Heart left ventricle (tissue), 13 donors: ENCODE measurements at regions not wholly inside any gene's neighbourhood (a gene's known extent, or its start where the extent isn't known, plus 50 kb on each side); places are given as distances from the start of the nearest gene placed in this dataset.

ENCODE experiments used
- POLR2A ChIP-seq, 2 donors: fragments of 450-650 bp; IDR thresholded peaks; one replicate each; pipeline ENCODE4 v1.6.1; 2017; ENCODE audit warnings: antibody characterized with exemption in 2 of 2, mild to moderate bottlenecking in 2 of 2, moderate library complexity in 2 of 2
- TF ChIP-seq, protein P1 (sequence below), 12 donors: fragments of 200-600 bp; sonication (generic) in 4 of 12; IDR thresholded peaks; one replicate each; pipeline versions ENCODE4 v1.5.0 to v1.8.0; 2018 to 2022; ENCODE audit warnings: antibody characterized with exemption in 12 of 12, mild to moderate bottlenecking in 5 of 12
- donor health status: ischemic (EF 13 %, LVEDD 7.1; RV severe dilation, severe dysfunction).
- donor health status: DM: no; HTN: yes; CAD: no.
- donor health status: DM: no; HTN: no; CAD: no.
- donor health status: ischemic (EF 25% LVEDD 6.9; RV normal size, moderate dysfunction).
- donor health status: ischemic (EF 25% LVEDD 5.7; RV mildly dilated, moderate dysfunction).
- donor health status: ischemic (EF 35%, LVEDD 5.7; RV mildly dilated, moderate dysfunction).
- donor health status: nonischemic (EF 11% LVEDD 7.7; RV severe dilation, severe dysfunction).
- donor health status: DM: yes; HTN: yes; CAD: no.
- donor health status: PGD.
- donor health status: ischemic (EF 29% LVEDD 5.4; RV normal size, mild dysfunction).
- donor health status: nonischemic (EF 23%, LVEDD 6.1; RV moderate dilation, normal function).

DNA sequence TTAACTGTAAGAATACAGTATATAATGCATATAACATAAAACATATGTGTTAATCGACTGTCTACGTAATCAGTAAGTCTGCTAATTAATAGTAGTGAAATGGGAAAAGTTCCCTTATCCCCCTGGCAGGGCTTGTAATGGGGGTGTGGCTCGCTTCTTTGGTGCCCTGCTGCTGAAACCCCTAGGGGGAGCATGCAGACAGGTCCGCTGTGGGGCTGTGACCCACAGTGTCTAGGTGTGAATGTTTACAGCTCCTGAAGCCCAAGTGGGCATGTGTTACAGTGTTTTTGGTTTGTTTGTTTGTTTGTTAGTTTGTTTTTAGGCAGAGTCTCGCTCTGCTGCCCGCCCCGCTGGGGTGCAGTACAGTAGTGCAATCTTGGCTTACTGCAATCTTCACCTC, 495.7 kb downstream of the SHISA9 start:
- TF ChIP-seq, protein P1, sequence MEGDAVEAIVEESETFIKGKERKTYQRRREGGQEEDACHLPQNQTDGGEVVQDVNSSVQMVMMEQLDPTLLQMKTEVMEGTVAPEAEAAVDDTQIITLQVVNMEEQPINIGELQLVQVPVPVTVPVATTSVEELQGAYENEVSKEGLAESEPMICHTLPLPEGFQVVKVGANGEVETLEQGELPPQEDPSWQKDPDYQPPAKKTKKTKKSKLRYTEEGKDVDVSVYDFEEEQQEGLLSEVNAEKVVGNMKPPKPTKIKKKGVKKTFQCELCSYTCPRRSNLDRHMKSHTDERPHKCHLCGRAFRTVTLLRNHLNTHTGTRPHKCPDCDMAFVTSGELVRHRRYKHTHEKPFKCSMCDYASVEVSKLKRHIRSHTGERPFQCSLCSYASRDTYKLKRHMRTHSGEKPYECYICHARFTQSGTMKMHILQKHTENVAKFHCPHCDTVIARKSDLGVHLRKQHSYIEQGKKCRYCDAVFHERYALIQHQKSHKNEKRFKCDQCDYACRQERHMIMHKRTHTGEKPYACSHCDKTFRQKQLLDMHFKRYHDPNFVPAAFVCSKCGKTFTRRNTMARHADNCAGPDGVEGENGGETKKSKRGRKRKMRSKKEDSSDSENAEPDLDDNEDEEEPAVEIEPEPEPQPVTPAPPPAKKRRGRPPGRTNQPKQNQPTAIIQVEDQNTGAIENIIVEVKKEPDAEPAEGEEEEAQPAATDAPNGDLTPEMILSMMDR (IDR thresholded peaks at IDR 0.05) = no peak
- no peak for TF ChIP-seq POLR2A (IDR thresholded peaks at IDR 0.05)
